Left lung (tissue), 4 donors: ENCODE measurements at regions not wholly inside any gene's neighbourhood (a gene's known extent, or its start where the extent isn't known, plus 50 kb on each side); places are given as distances from the start of the nearest gene placed in this dataset.
"Not testable (repeated sequence)": the region's sequence is repeated elsewhere in the genome, so short reads cannot be mapped to it uniquely, and the experiment has no call there.

Experiments
- ATAC-seq: fragments of 200-7000 bp; cut with Tn5 transposase; one replicate; pipeline ENCODE4 v1.9.1; 2020; ENCODE audit warnings: moderate library complexity
- DNase-seq, 4 donors: peaks; one replicate each; pipeline ENCODE4 v3.0.0-alpha.2; 2013 to 2020
- H3K27ac ChIP-seq, 2 donors: fragments of 200-600 bp; sonication (generic) in 1 of 2; one replicate each; pipeline versions ENCODE4 v1.5.0 to v1.8.0; 2020 to 2021
- H3K27me3 ChIP-seq, 2 donors: fragments of 200-600 bp; sonication (generic) in 1 of 2; one replicate each; pipeline versions ENCODE4 v1.5.0 to v1.8.0; 2020 to 2021
- H3K36me3 ChIP-seq, 2 donors: fragments of 200-600 bp; sonication (generic) in 1 of 2; one replicate each; pipeline versions ENCODE4 v1.5.0 to v1.8.0; 2020 to 2021
- H3K4me1 ChIP-seq, 2 donors: fragments of 200-600 bp; one replicate each; pipeline ENCODE4 v1.8.0; 2021
- H3K4me3 ChIP-seq, 2 donors: fragments of 200-600 bp; sonication (generic) in 1 of 2; one replicate each; pipeline versions ENCODE4 v1.5.0 to v1.8.0; 2020 to 2021; ENCODE audit warnings: mild to moderate bottlenecking in 1 of 2
- H3K9me3 ChIP-seq, 2 donors: fragments of 200-600 bp; sonication (generic) in 1 of 2; one replicate each; pipeline versions ENCODE4 v1.5.0 to v1.8.0; 2020 to 2021
- intact Hi-C, 2 donors: fragments of 100-400 bp; cut with DNase I; formaldehyde crosslinking; loops; one replicate each; pipeline versions ENCODE4 v1.11.2 to v1.14.2; 2022
- TF ChIP-seq, protein P1 (sequence below), 2 donors: fragments of 200-600 bp; sonication (generic) in 1 of 2; IDR thresholded peaks; one replicate each; pipeline versions ENCODE4 v1.5.0 to v1.8.0; 2021; ENCODE audit warnings: antibody characterized with exemption in 2 of 2
- donor health status: DM: no; HTN: yes; CAD: no.
- donor health status: DM: no; HTN: no; CAD: no.

DNA sequence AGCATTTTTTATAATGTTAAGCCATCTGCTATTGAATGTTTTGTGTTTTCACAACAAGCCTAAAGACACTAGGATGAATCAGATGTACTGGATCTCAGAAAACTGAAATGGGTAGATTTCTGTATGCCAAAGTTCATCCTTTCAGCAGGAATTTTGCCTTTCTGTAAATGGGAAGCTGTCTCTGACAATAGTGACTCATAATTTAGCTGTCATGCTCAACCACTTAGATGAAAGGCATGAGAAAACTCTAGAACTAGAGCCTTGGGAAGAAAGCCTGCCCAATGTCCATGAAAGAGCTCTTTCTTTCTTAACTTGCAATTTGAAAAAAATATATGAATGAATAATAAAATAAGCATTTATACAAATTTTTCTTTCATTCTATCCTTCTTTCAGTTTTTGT is 616.0 kb upstream of the EDIL3 start:
- Histone ChIP-seq H3K9me3 (peaks cover 0 to 2% of the 10 kb centered on the region in 2 donors), H3K4me1 (no peaks in the 10 kb centered on the region), H3K27me3 (no peaks in the 10 kb centered on the region), H3K27ac (no peak overlapping the region), H3K4me3 (no peak overlapping the region), H3K36me3 (no peaks in the 10 kb centered on the region)
- DNase-seq (no peak), ATAC-seq (no peak)
- intact Hi-C loops: no loop called here
- TF ChIP-seq, protein P1, sequence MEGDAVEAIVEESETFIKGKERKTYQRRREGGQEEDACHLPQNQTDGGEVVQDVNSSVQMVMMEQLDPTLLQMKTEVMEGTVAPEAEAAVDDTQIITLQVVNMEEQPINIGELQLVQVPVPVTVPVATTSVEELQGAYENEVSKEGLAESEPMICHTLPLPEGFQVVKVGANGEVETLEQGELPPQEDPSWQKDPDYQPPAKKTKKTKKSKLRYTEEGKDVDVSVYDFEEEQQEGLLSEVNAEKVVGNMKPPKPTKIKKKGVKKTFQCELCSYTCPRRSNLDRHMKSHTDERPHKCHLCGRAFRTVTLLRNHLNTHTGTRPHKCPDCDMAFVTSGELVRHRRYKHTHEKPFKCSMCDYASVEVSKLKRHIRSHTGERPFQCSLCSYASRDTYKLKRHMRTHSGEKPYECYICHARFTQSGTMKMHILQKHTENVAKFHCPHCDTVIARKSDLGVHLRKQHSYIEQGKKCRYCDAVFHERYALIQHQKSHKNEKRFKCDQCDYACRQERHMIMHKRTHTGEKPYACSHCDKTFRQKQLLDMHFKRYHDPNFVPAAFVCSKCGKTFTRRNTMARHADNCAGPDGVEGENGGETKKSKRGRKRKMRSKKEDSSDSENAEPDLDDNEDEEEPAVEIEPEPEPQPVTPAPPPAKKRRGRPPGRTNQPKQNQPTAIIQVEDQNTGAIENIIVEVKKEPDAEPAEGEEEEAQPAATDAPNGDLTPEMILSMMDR (IDR thresholded peaks at IDR 0.05): no peak

DNA sequence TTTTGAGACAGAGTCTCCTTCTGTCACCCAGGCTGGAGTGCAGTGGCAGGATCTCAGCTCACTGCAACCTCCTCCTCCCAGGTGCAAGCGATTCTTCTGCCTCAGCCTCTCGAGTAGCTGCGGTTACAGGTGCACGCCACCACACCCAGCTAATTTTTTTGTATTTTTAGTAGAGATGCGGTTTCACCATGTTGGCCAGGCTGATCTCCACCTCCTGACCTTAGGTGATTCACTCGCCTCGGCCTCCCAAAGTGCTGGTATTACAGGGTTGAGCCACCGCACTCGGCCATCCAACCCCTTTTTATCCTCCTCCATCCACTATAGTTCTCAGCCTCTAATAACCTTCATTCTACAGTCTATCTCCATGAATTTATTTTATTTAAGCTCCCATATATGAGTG is 617.3 kb upstream of the EDIL3 start:
- ATAC-seq, H3K27ac ChIP-seq, H3K4me1 ChIP-seq, intact Hi-C loops, DNase-seq, H3K36me3 ChIP-seq, H3K9me3 ChIP-seq, H3K27me3 ChIP-seq, H3K4me3 ChIP-seq: not testable (repeated sequence)

DNA sequence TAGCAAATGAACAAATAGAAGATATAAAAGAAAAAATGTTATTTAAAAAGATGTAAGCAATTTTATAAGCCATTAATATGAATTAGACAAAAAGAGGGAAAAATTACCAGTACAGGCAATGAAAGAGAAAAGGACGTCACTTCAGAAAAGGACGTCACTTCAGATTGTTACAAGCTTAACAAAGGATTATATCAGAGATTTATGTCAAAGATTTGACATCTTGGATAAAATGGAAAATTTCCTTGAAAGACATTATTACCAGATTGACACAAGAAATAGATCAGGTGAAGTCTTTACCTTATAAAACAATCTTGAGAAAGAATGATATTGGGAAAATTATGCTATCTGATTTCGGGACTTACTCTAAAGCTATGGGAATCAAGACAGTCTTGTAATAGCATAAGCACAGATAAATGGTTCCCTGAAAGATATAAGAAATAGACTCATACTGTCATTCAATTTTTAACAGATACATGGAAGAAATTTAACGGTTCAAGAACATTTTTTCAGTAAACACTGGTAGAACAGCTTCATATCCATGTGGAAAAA is 625.4 kb upstream of the EDIL3 start:
- Histone ChIP-seq H3K4me1 (no peaks in the 10 kb centered on the region), H3K9me3 (no peaks in the 10 kb centered on the region), H3K4me3 (no peak overlapping the region), H3K27me3 (no peaks in the 10 kb centered on the region), H3K36me3 (no peaks in the 10 kb centered on the region), H3K27ac (no peak overlapping the region)
- no peak for ATAC-seq
- DNase-seq: no peak
- intact Hi-C loops: no loop called here
- TF ChIP-seq, protein P1 (IDR thresholded peaks at IDR 0.05): no peak

DNA sequence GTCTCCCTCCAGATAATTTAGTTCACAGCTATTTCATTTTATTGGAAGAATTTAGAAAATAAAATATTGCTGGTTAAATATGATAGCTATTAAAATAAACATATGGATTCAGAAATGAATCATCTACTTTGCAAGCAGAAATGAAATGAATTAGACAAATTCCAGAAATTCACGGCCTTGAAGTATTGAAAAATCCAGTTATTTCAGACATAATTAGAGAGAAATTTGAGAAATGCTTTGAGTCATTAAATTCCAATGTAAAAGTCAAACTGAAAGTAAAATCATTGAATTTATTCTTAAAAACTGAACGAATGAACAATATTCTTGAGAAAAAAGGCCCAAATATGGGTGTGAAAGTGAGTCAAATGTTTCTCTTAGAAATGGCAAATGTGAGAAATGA is 632.6 kb upstream of the EDIL3 start:
- peaks cover 0 to 6% of the 10 kb centered on the region in 2 donors for H3K9me3 ChIP-seq
- H3K36me3 ChIP-seq: no peaks in the 10 kb centered on the region
- DNase-seq (no peak), ATAC-seq (no peak)
- TF ChIP-seq, protein P1 (IDR thresholded peaks at IDR 0.05): no peak
- H3K4me3 ChIP-seq: no peak overlapping the region
- H3K27ac ChIP-seq: no peak overlapping the region
- intact Hi-C loops: no loop called here
- no peaks in the 10 kb centered on the region for H3K4me1 ChIP-seq
- no peaks in the 10 kb centered on the region for H3K27me3 ChIP-seq

DNA sequence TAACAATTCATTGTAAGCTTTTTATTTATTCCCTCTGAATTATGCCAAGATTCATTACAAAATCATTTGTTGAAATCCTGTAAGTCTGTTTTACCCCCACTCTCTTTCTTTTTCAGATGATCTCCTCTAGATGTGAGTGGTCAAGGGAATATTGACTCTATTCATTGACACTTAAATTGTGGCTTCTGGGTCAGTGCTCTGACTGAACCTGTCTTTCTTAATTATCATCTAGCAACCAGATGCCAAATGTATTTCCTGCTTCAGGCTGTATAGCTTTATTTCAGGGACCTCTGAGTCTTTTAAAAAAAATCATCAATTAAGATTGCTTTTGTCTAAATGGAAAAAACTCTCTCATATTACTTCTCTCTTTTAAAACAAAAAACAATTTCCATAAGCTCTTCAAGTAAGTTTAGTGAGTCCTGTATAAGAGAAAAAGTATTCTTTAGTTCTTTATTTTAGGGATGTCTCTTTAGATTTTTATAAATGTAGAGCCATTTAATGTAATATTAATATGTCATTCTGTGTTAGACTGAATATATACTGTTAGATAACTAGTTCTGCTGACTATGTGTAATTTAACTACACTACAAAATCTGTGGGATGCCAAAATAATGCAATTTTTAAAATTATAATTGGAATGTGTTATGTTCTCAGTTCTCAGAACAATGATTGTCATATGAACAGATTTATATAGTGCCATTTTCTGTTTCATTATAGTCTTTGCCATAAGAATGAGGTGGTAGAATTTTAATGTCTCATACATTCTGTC is 645.8 kb upstream of the EDIL3 start:
- no peak for DNase-seq
- Histone ChIP-seq H3K27ac (no peak overlapping the region), H3K36me3 (no peaks in the 10 kb centered on the region), H3K9me3 (no peaks in the 10 kb centered on the region), H3K27me3 (no peaks in the 10 kb centered on the region), H3K4me3 (no peak overlapping the region), H3K4me1 (no peaks in the 10 kb centered on the region)
- ATAC-seq: no peak
- TF ChIP-seq, protein P1 (IDR thresholded peaks at IDR 0.05): no peak
- intact Hi-C loops: no loop called here
